Islet precursor cell (in vitro differentiated cells): ENCODE measurements at regions not wholly inside any gene's neighbourhood (a gene's known extent, or its start where the extent isn't known, plus 50 kb on each side); places are given as distances from the start of the nearest gene placed in this dataset.

ENCODE experiments used
- DNase-seq: peaks from one replicate; pipeline ENCODE4 v3.0.0-alpha.2; 2018

GRCh38 chr2:129645335-129645734, 334.1 kb upstream of the RAB6C start:
- DNase-seq, result peak; percentile 14

- DNase-seq, result peak; percentile 34
These were observed 333.4 kb upstream of the RAB6C start for GRCh38 chr2:129646107-129646506.

- peak; percentile 42 for DNase-seq
These were observed 326.2 kb upstream of the RAB6C start for GRCh38 chr2:129653246-129653645.

GRCh38 chr2:129654331-129654730, 325.1 kb upstream of the RAB6C start:
- DNase-seq, result peak; percentile 31

- no peak for DNase-seq
These were observed 323.3 kb upstream of the RAB6C start for GRCh38 chr2:129656081-129656598.

GRCh38 chr2:129658430-129658829, 321.0 kb upstream of the RAB6C start:
- DNase-seq, result no peak

GRCh38 chr2:129661935-129662334, 317.5 kb upstream of the RAB6C start:
- peak; percentile 10 for DNase-seq

GRCh38 chr2:129667577-129667976, 311.9 kb upstream of the RAB6C start:
- DNase-seq, result no peak

GRCh38 chr2:129672521-129672920, 306.9 kb upstream of the RAB6C start:
- peak; percentile 12 for DNase-seq

- no peak for DNase-seq
These were observed 306.2 kb upstream of the RAB6C start for GRCh38 chr2:129673234-129673633.

GRCh38 chr2:129673847-129674711, 305.4 kb upstream of the RAB6C start:
- DNase-seq, result peak; percentile 62

GRCh38 chr2:129678751-129679150, 300.7 kb upstream of the RAB6C start:
- DNase-seq, result no peak

- no peak for DNase-seq
These were observed 297.7 kb upstream of the RAB6C start for GRCh38 chr2:129681788-129682187.

GRCh38 chr2:129689653-129690448, 289.6 kb upstream of the RAB6C start:
- DNase-seq, result no peak

GRCh38 chr2:129695496-129695895, 284.0 kb upstream of the RAB6C start:
- DNase-seq, result no peak

GRCh38 chr2:129698593-129698992, 280.9 kb upstream of the RAB6C start:
- no peak for DNase-seq

GRCh38 chr2:129699781-129700573, 279.5 kb upstream of the RAB6C start:
- no peak for DNase-seq

GRCh38 chr2:129702416-129703176, 276.9 kb upstream of the RAB6C start:
- no peak for DNase-seq

GRCh38 chr2:129705085-129705484, 274.4 kb upstream of the RAB6C start:
- DNase-seq, result no peak

- no peak for DNase-seq
These were observed 271.7 kb upstream of the RAB6C start for GRCh38 chr2:129707800-129708199.

- no peak for DNase-seq
These were observed 271.1 kb upstream of the RAB6C start for GRCh38 chr2:129708221-129708967.
